GM21360 (cell line): ENCODE measurements at regions not wholly inside any gene's neighbourhood (a gene's known extent, or its start where the extent isn't known, plus 50 kb on each side); places are given as distances from the start of the nearest gene placed in this dataset.
"Not testable (repeated sequence)": the region's sequence is repeated elsewhere in the genome, so short reads cannot be mapped to it uniquely, and the experiment has no call there.

Experiments
- ATAC-seq: cut with Tn5 transposase; IDR thresholded peaks from one replicate; pipeline ENCODE4 v1.9.1; 2021; ENCODE audit warnings: mild to moderate bottlenecking, moderate library complexity; ENCODE audit not compliant: unreplicated experiment

DNA sequence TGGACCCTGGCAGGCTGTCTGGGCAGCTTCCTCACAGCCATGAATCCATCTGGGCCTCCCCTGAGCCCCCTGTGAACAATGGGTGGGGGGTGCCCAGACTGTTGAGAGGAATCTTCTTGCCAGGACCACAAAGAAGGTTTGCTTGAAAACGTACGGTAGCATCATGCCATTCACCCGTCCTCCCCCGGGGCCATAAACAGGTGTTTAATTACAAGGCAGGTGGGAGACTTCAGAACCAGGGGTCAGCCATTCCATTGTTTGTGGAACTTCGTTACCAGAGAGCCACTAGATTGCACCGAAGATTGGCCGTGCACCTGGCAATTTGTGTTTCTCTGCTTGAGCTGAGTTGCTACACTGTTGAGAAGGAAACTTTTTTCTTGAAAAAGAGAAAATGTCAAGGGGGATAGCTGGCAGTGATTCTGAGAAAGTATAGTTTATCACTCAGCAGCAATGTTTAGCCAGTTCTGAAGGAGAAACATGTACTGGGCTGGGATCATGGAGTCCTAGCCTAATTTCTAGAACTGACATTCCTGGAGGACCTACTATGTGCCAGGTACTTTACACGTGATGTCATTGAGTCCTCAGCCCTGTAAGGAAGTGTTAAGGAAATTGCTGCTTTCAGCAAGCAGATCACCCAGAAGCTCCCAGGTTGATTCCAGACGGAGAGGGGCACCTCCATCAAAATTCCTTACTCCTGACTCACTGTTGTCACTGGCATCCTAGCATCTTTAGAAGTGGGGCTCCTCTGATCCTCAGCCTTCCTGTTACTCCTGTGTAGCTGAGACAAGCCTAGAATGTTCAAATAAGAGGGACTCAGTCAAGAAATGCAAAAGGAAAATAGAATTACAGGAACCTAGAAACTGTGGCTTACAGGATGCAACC, 103.8 kb upstream of the UBE2E1 start:
- ATAC-seq: no peak

DNA sequence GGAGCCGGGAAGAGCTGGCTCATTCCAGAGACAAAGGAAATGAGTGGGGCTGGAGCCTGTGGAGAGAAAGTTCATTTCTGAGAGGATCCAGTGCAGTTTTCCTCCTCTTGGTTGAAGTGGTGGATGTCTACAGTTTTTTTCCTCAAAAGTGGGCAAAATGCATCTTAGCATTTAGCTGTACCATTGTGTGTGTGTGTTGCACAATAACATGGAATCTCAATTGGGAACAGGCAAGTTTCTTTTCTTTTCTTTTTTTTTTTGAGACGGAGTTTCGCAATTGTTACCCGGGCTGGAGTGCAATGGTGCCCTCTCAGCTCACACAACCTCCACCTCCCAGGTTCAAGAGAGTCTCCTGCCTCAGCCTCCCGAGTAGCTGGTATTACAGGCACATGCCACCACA, 101.5 kb upstream of the UBE2E1 start:
- ATAC-seq: no peak

DNA sequence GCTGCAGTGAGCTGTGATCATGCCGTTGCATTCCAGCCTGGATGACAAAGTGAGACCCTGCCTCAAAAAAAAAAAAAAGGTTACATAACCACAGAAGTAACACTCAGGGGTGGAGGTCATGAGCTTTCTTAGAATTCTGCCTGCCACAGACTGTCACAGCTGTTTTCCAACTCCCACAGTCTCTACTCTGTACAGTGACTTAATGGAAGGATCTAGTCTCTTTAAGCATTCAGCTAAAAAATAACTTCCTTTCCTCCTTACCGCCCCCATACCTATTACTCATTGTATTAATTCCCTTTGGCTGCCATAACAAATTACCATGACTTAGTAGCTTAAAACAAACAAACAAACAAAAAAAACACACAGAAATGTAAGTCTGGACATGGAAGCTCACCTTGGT, 99.6 kb upstream of the UBE2E1 start:
- no peak for ATAC-seq

DNA sequence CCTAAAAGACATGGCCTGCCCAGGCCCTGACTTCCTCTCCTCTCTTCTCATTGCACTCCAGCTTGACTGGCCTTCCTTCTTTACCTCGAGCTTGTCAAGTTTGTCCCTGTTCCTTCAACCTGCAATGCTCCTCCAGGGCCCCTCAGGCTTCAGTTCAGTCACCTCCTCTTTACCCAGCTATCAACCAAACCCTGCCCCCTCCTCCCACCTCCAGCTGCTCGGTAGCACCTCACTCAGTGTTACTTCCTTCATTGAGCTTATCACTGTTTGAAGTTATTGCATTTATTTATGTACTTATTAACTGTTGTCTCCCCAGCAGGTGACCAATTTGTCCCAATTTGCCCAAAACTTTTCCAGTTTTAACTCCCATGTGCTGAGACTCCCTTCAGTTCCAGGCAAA, 95.8 kb upstream of the UBE2E1 start:
- ATAC-seq: no peak

DNA sequence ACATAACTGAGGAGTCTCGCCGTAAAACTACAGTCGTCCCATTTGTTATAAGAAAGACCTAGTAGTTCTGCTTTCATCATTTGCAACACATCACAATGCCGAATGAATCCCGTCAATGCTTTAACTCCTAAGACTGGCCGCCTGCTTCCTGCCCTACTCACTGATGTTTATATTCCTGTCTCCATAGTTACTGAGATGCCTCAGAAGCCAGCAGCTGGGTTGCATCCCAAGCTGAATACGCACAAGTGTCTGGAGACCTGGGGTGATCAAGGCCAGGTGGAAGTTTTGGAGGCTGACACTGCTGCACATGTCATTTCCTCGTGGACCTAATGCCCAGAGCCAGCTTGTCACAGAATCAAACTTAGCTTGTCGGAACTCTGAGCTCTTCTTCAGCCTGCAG, 95.2 kb upstream of the UBE2E1 start:
- no peak for ATAC-seq

DNA sequence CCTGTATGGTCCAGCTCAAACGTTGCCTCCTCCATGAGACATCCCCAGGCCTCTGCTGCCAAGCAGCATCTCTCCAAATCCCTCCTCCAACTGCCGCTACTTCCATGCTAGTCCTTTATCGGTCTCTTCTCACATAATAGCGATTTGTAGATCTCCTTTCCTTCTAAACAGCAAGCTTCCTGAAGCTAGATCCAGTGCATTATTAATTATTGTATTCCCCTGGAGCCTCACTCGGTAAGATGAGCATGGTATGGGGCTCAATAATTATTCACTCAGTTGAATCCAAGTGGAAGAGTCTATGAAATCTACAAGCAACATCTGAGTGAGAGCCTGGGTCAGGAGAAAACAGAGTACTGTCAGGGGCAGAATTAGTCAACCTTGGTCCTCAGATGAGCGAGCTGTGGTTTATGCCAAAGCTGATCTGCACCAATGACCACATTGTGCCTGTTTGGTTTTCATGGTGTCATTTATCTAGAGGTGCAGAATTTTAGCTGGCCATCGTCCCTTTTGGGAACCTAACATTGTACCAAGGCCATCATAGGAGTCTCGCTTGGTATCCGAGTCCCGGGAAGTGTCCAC, 93.8 kb upstream of the UBE2E1 start:
- ATAC-seq: peak; percentile 77

DNA sequence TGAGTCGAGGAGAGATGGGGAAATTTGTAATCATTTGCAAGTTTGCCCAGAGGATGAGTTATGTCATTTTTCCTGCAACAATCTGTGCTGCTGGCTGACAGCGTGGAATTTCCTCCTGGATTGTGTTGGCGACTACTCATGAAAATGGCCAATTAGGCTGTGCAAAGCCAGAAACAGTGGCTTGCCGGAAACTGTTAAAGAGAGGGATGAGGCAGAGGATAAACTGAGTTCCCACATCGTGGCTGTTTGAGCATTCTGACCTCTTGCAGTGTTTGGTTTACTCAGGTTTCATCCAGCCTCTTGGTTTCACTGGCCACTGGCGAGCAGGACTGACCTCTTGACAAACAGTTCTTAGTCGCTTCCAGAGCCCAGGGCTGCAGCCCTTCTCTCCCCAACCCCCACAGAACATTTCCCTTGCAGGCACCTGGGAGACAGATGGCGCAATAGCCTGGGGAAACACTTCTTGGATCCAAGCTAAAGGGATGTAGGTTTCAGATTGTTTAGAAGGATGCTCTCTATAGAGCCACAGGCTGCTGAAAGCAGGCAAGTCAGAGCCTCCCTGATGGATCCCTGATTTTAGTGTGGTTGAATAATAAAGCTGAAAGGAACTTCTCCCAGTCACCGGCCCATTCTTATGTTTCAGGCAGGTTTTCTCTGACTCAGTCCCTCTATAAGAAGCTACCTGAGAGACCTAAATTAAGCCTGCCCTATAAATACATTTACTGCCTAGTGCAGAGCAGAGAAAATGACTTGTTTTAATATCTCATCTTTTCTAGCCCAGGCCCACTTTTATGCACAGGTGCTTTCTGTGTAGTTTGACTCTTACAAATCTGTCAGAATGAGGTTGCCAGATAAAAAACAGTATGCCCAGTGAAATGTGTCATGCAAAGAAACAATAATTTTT, 92.8 kb upstream of the UBE2E1 start:
- peak; percentile 9 for ATAC-seq

DNA sequence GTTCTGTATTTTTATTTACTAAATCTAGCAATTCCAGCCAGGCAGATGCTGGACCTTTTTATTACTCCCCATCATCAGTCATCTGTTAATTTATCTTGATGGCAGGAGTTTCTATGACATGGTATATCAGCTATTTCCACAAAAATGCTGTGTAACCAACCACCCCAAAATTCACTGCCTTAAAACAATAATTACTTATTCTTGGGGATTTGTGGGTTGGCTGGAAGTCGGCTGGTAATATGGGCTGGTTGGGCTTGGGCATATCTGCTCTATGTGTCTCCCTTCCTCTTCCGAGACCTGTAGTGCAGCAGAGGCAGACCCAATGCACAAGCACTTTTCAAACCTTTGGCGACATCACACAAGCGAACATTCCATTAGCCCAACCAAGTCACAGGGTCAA, 92.1 kb upstream of the UBE2E1 start:
- ATAC-seq: no peak

DNA sequence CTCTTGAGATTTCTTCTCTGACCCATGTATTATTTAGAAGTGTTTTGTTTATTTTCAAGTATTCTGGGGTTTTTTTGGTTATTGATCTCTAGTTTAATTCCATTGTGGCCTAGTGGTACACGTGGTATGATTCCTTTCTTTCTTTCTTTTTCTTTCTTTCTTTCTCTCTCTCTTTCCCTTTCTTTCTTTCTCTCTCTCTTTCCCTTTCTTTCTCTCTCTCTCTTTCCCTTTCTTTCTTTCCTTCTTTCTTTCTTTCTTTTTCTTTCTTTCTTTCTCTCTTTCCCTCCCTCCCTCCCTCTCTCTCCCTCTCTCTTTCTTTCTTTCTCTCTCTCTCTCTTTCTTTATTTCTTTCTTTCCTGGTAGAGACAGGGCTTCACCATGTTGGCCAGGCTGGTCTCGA, 85.7 kb upstream of the UBE2E1 start:
- ATAC-seq: no peak

DNA sequence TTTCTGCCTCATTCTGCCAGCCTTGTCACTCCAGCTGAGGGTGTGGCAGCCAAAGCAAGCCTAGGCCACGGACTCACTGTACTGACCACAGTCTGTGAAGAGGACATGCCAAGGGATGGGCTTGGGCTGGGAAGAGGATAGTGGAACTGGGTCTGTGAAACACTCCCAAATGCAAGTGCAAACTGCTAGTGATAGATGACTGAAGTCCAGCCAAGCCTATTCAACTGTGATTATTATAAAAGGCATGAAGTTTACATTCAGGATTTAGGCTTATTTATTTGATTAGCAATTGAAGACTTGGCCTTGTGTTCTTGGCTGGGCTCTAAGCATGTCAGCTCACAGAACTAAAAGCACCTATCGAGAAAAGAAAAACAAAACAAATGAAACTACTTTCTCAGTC, 84.9 kb upstream of the UBE2E1 start:
- no peak for ATAC-seq

DNA sequence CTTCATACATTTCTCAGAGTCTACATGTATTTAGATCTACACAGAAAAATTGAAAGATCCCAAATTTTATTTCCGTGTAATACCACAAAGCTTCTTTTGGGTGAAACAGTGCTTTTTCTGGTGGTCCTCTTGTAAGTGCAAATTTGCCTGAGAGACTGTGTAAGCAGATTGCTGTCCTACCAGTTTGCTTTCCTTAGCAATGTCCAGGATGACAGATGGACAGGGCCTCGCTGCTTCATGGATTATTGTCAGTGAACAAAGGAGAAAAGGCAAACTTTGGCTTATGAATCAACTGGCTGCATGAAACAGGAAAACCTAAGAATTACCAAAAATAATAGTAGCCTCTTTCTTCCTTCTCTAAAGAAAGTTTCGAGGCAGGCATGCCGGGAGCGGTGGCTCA, 82.6 kb upstream of the UBE2E1 start:
- no peak for ATAC-seq

DNA sequence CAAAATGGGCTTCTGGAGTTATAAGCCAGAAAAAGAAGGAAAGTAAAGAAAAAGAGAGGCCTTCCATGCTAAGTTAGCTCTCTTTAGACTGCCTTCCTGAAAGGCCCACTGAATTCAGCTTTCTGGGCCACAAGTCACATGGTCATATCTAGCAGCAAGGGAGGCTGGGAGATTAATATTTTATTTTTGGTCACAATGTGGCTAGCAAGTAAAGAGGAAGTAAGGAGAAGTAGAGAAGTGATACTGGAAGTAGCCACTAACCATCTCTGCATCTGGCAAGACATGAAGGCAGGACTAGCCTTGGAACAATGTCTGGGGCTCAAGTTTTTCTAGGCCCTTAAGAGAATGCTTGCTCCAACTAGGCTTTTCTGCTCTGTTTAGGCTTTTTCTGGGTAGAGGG, 81.8 kb upstream of the UBE2E1 start:
- ATAC-seq: peak; percentile 39

DNA sequence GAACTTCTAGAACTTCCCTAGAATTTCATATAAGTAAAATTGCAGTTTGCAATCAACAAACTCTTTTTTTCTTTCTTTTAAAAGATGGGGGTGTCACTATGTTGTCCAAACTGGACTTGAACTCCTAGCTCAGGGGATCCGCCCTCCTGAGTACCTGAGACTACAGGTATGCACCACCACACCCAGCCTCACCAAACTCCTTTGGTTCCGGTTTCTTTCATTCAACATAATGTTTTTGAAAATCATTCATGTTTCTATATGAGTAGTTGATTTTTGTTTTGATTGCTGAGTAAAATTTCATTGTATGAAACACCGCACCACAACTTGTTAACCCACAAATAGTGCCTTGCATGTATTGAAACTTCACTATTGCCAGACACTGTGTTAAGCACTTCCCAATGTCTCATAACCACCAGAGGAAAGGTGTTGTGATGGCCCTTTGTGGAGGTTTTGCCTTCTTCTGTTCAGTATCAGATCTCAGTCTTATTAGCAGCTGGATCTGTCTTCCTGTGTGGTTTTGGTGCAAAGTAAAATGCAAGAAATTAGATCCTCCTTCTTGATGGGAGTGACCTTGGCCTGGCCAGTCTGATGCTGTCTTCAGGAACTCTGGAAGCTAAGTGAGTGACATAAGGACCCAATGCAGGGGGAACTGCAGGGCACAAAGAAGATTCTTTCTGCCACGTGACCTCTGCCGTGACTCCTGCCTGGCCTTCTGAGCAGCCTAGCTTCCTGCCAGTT, 78.8 kb upstream of the UBE2E1 start:
- ATAC-seq: peak; percentile 74

DNA sequence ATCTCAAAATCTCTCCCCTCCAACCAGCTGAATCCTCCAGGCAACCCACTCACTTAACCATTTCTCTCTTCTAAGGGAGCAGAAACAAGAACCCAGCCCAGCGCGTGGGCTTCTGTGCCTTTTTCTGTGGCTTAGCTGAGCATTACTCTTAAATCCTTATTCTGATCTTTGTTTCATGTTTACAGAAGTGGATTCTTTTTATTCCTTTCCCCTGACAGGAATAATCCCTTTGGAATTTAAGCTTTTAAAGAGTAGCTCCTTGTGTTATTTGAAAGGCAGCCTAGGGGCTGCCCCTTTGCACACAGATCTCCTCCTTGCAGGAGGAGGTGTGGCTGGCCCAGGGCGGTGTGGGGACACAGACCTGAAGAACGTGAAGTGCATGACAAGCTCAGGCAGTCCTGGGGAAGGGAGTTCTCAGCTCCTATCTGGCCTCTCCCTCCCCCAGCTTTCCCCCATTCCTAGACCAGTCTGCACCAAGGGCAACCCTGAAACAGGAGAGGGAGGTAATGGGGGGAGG, 77.1 kb upstream of the UBE2E1 start:
- no peak for ATAC-seq

DNA sequence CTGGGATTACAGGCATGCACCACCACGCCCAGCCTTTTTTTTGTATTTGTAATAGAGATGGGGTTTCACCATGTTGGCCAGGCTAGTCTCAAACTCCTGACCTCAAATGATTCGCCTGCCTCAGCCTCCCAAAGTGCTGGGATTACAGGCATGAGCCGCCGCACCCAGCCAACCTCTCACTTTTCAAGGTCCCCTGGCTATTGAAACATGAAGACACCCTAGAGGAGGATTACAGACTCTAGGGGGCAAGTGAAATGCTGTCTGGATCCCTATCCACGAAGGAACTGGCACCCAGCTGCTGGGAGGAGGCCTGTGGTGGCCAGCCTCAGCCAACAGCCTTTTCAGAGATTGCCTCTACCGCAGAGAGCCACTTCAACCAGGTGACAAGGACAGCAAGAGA, 76.4 kb upstream of the UBE2E1 start:
- not testable (repeated sequence) for ATAC-seq

DNA sequence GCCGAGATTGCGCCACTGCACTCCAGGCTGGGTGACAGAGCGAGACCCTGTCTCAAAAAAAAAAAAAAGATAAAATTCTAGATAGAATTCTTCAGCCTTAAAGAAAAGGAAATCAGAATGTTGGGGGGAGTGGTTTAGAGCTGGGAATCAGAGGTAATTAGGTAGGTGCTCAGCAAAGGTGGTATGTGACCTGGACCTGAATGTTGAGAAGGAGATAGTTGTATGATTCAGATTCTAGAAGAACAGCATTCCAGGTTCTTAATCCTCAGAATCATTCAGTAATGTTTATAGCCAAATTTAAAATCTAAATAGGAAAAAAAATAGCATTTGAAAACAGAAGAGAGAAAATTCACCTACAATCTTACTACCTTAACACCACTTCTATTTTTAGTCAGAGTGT, 71.3 kb upstream of the UBE2E1 start:
- no peak for ATAC-seq

DNA sequence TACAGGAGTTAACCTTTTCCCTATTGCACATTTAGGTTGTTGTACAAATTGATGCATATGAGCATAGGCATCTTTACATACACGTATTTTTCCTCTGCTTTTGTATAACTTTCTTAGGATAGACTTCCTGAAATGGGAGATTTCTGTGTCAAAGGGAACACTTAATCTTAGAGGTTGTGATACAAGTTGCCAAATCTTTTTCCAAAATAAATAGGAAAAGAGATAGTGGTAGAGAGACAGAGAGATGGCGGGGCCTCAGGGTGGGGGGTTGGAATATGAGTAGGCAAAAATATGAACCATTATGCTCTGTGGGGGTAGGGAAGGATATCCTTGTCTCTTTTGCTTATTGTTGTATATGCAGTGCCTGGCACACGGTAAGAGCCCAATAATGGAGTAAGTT, 70.7 kb upstream of the UBE2E1 start:
- no peak for ATAC-seq

DNA sequence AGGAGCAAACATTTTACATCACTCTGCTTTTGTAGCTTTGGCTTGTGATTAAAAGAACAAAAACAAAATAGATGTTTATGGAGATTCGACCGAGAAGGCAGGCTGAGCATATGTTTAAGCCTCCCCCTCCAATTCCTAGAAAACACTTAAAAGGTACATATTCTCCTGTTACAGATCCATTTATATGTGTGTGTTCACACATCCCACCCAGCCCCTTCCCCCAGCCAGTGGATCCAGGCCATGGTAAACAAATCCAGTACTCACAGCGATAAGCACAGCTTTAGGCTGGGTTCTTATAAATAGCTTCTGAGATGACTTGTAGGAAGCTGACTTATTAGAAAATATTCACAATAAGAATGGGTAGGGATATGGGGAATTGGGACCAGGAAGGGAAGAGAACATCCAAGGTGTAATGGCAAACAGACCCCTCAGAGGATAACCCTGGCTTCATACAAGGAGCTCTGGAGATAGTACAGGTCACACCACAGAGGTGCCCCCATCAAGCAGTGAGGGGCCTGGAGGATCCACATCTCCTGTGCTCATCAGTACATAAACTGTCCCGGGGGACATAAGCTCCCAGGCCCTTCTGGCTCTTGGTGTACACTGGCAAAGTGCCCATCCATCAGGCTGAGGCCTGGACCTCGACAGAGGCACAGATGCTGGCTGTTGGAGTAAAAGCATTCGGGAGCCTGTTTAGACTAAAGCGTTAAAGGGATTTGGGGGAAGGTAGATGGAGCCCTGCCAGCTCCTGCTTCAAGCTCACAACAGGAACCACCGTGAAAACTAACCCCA, 70.0 kb upstream of the UBE2E1 start:
- no peak for ATAC-seq

DNA sequence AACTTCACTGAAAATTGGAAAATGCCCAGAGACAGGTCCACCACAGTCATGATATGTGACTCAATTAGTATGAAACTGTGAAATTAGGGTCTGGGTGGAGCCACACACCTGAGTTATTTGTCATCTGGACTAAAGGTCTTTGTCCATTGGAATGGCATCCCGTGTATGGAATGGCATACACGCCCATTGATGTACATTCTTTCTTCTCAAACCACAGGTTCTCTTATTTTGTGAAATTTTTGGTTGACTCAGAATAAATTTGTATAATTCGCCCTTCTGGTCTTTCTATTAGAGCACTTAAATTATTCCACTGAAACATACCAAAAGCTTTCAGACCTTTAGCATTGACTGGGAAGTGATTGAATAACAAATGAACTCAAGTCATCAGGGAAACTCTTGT, 66.8 kb upstream of the UBE2E1 start:
- no peak for ATAC-seq

DNA sequence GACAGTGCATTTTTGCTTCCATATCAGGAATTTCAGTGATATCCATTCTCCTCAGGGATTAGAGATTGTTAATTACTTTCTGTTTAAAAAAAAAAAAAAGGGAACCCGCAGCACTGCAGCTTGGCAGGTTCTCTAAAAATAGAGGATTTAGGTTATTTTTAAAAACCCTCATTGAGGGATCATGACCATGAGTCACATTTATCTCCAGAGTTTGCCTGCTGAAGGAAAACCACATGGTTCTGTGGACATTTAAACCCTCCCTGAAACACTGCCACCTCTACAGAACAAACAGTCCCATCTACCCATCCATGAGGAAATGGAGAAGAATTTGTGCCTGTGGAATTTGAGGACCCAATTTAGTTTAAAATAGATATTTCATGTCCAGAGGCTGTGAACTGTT, 66.2 kb upstream of the UBE2E1 start:
- ATAC-seq: no peak
